ENCODE measurements at regions not wholly inside any gene's neighbourhood (a gene's known extent, or its start where the extent isn't known, plus 50 kb on each side); places are given as distances from the start of the nearest gene placed in this dataset.

DNA sequence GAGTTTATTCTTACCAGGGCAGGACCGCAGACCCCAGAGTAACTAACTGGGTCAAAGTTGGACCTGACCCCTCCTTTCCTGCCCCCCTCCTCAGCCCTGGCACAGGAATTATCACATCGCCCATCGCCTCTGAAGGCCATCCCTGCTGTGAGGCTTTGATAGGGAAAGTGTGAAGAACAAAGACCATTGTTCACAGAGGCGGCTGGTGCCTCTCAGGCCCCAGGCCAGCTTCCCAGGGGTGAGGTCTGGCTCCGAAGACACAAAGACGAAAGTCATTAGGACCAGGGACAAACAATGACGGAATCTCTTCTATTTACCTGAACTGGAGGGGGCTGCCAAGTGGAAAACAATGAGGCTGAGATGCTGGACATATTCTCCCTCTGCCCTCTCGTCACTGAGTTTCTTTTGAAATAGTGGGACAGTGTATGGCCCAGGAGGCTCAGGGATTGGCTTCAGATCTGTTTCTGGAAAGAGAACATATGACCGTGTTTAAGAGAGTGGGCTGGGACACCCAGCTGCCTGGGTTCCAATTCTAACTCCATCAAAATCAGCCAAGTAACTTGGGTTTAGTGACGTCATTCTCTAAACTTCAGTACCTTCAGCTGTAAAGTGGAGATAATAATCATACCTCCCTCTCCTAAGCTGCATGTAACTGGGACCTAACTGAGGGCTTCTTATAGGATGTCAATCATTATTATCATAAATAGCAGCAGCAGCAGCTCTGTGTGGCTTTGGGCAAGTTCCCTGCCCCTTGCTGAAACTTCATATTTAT is 769.4 kb downstream of the MED13L start:
- H3K9me3 Mint-ChIP-seq, result peaks cover 13% of the 10 kb centered on the region
- H3K4me3 Mint-ChIP-seq, result no peak overlapping the region
- no peaks in the 10 kb centered on the region for H3K4me1 Mint-ChIP-seq (ENCODE audit: low read depth)
- POLR2A ChIA-PET, result no interaction called here
- intact Hi-C loops (cut with micrococcal nuclease), result no loop called here
- no peak overlapping the region for H3K27ac Mint-ChIP-seq
- H3K27me3 Mint-ChIP-seq, result no peaks in the 10 kb centered on the region
- DNase-seq, result no peak
- CTCF ChIA-PET, result no interaction called here
- H3K36me3 Mint-ChIP-seq, result no peaks in the 10 kb centered on the region

DNA sequence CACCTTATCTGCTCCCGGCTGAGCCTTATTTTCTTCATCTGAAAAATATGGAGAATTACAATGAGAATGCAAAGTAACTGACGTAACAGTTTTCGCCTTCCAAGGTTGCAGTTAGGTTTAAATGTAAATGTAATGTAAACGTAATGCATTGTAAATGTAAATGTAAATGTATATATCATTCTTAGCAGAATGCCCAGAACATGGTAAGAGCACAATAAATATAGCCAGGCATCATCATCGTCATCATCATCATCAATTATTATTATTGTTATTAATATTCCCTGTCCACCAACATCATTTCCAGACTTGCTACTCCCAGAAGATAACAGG is 770.0 kb downstream of the MED13L start:
- H3K9me3 Mint-ChIP-seq, result peaks cover 9% of the 10 kb centered on the region
- intact Hi-C loops (cut with micrococcal nuclease), result no loop called here
- ChIA-PET CTCF (no interaction called here), POLR2A (no interaction called here)
- DNase-seq, result no peak
- H3K4me1 Mint-ChIP-seq (ENCODE audit: low read depth), result no peaks in the 10 kb centered on the region
- no peak overlapping the region for H3K27ac Mint-ChIP-seq
- no peaks in the 10 kb centered on the region for H3K27me3 Mint-ChIP-seq
- no peaks in the 10 kb centered on the region for H3K36me3 Mint-ChIP-seq
- H3K4me3 Mint-ChIP-seq, result no peak overlapping the region

- intact Hi-C loops (cut with micrococcal nuclease), result no loop called here
- Mint-ChIP-seq H3K9me3 (peaks cover 10% of the 10 kb centered on the region), H3K4me3 (no peak overlapping the region), H3K36me3 (no peaks in the 10 kb centered on the region), H3K27ac (no peak overlapping the region), H3K27me3 (no peaks in the 10 kb centered on the region), H3K4me1 (ENCODE audit: low read depth) (no peaks in the 10 kb centered on the region)
- ChIA-PET POLR2A (no interaction called here), CTCF (no interaction called here)
- DNase-seq, result no peak
Measured at GRCh38 chr12:115506822-115507559, 770.5 kb downstream of the MED13L start.

DNA sequence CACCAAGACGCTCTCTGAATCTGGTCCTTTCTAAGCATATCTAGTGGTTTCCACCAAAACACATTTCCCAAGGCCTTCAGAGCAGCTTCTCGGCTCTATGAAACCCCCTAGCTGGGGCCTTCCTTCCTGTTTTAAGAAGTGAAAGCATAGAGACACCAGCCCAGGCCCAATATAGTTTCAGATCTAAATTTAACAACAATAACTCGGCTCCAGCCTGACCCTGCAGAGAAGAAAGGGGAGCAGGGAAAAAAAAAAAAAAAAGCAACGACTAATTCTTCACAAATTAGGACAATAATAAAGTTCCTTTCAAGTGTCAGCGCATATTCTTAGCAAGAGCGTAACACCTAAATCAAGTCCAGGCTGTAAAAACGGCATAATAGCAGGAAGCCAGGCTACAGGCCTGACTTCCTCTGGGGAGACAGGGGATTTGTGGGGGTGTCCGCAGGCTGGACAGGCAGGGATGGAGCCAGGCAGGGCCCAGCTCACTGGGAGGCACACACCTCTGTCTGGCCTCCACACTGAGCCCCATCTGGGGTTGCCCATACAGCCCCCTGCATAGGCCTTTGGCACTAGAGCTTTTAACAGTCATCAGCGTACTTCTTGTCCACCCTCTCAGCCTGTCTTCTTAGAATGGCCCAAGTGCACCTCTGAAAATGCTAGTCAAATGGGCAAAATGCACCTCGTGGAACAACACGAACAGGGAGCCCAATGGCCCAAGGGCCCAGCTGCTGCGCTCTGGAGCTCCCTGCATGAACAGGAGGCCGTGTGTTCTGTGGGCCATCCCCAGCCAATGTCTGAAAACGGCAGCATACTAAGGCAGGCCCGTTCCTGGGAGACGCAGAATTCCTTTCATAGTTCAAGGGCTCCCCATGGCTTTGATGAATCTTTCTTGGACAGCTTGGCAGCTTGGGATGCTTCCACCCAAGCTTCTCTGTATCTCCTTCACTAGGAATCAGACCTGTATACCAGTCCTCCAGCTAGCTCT is 772.9 kb downstream of the MED13L start:
- Mint-ChIP-seq H3K9me3 (peaks cover 5% of the 10 kb centered on the region), H3K4me3 (no peak overlapping the region), H3K27me3 (no peaks in the 10 kb centered on the region), H3K4me1 (ENCODE audit: low read depth) (no peaks in the 10 kb centered on the region), H3K36me3 (no peaks in the 10 kb centered on the region), H3K27ac (no peak overlapping the region)
- no peak for DNase-seq
- intact Hi-C loops (cut with micrococcal nuclease), result no loop called here
- CTCF ChIA-PET, result no interaction called here
- POLR2A ChIA-PET, result no interaction called here

- CTCF ChIA-PET, result no interaction called here
- Mint-ChIP-seq H3K36me3 (no peaks in the 10 kb centered on the region), H3K27me3 (no peaks in the 10 kb centered on the region), H3K4me1 (ENCODE audit: low read depth) (no peaks in the 10 kb centered on the region), H3K4me3 (no peak overlapping the region), H3K27ac (no peak overlapping the region), H3K9me3 (peaks cover 5% of the 10 kb centered on the region)
- intact Hi-C loops (cut with micrococcal nuclease), result no loop called here
- POLR2A ChIA-PET, result no interaction called here
- no peak for DNase-seq
Measured at GRCh38 chr12:115500872-115501271, 776.6 kb downstream of the MED13L start.

DNA sequence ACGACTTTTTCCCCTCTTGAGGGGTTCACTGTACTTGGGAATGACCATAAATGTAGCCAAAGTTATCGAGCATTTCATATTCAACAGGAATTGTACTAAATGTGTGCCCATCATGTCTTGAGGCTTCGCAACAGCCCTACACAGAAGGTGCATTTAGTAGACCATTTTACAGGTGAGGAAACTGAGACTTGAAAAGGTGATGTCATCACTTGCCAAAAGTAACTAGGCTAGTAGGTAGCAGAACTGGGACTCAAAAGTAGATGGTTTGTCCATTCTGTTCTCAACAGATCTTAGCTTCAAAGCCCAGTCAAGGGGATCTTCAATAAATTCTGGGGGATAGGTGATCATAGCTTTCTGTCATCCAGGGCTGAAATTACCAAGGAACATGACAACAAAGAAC is 782.2 kb downstream of the MED13L start:
- Mint-ChIP-seq H3K4me1 (ENCODE audit: low read depth) (no peaks in the 10 kb centered on the region), H3K27ac (no peak overlapping the region), H3K27me3 (no peaks in the 10 kb centered on the region), H3K9me3 (peaks cover 3% of the 10 kb centered on the region), H3K4me3 (no peak overlapping the region), H3K36me3 (no peaks in the 10 kb centered on the region)
- ChIA-PET POLR2A (no interaction called here), CTCF (no interaction called here)
- intact Hi-C loops (cut with micrococcal nuclease), result no loop called here
- no peak for DNase-seq

DNA sequence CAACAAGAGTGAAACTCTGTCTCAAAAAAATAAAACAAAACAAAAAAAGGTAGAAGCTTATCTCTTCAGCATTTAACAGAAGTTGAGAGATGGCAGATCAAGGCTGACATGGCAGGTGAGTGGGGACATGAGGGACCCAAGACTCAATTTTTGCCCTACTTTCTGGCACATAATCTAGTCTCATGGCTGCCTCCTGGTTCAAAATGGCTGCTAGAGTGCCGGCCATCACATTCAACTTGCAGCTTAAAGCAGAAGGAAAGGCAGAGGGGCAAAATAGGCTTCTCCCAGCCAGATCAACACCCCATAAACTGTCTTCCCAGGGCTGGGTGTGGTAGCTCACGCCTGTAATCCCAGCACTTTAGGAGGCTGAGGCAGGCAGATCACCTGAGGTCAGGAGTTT is 784.9 kb downstream of the MED13L start:
- Mint-ChIP-seq H3K4me3 (no peak overlapping the region), H3K27ac (no peak overlapping the region), H3K36me3 (no peaks in the 10 kb centered on the region), H3K4me1 (ENCODE audit: low read depth) (no peaks in the 10 kb centered on the region), H3K9me3 (peaks cover 7% of the 10 kb centered on the region), H3K27me3 (no peaks in the 10 kb centered on the region)
- intact Hi-C loops (cut with micrococcal nuclease), result no loop called here
- POLR2A ChIA-PET, result no interaction called here
- CTCF ChIA-PET, result no interaction called here
- DNase-seq, result no peak

DNA sequence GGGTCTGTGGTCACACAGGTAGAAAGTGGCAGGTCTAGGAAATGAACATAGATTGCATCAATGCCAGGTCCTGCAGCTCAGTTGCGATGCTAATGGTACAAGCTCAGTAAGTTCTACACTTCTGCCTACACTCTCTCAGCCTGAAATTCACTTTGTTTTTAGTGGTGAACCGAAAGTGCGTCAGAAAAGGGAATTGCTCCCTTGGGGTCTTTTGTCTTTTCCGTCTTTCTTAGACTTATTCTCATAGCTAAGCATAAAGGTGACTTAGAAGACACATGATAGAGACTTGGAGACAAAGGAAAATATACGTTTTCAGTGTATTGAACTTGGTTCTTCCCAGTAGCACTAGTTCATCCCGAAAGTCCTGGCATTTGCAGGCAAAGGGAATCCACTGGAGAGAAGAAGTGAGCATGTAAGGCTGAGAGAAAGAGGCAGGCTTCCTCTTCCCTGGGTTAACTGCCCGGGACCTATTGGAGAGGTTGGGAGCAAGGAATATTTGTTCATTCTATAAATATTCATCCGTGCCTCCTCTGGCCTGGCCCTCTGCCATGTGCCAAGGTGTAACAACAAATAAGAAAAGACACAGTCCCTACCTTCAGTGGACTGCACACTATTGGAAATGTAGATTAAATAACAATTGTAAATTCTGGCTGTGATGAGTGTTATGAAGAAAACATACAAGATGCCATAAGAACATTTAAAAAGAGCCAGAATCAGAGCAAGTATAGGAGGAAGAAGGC is 785.8 kb downstream of the MED13L start:
- ChIA-PET POLR2A (no interaction called here), CTCF (no interaction called here)
- DNase-seq, result no peak
- Mint-ChIP-seq H3K4me3 (no peak overlapping the region), H3K4me1 (ENCODE audit: low read depth) (no peaks in the 10 kb centered on the region), H3K9me3 (peaks cover 7% of the 10 kb centered on the region), H3K27ac (no peak overlapping the region), H3K36me3 (no peaks in the 10 kb centered on the region), H3K27me3 (no peaks in the 10 kb centered on the region)
- intact Hi-C loops (cut with micrococcal nuclease), result no loop called here

- no peaks in the 10 kb centered on the region for H3K27me3 Mint-ChIP-seq
- peaks cover 10% of the 10 kb centered on the region for H3K9me3 Mint-ChIP-seq
- H3K36me3 Mint-ChIP-seq, result no peaks in the 10 kb centered on the region
- intact Hi-C loops (cut with micrococcal nuclease), result no loop called here
- H3K4me1 Mint-ChIP-seq (ENCODE audit: low read depth), result no peaks in the 10 kb centered on the region
- ChIA-PET CTCF (no interaction called here), POLR2A (no interaction called here)
- DNase-seq, result no peak
- no peak overlapping the region for H3K27ac Mint-ChIP-seq
- no peak overlapping the region for H3K4me3 Mint-ChIP-seq
Measured at GRCh38 chr12:115489253-115489652, 788.2 kb downstream of the MED13L start.

DNA sequence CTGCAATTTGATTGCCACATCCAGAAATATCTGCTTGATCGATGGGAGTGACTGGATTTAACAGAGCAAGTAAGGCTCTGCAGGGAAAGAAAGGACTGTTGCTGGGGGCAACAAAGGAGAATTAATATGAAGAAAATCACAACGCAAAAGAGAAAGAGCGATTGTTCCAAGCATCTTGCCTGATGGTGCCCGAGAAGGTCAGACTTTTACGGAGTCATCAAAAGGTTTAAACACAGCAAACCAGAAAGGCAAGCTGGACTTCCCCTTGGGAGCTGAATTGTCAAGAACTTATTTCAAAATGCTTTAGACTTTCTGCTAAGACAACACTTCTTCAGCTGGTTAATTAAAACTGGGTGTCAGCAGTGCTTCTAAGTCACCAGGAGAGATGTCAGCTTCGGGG is 791.5 kb downstream of the MED13L start:
- CTCF ChIA-PET, result no interaction called here
- DNase-seq, result no peak
- intact Hi-C loops (cut with micrococcal nuclease), result no loop called here
- no peaks in the 10 kb centered on the region for H3K27me3 Mint-ChIP-seq
- H3K27ac Mint-ChIP-seq, result no peak overlapping the region
- H3K9me3 Mint-ChIP-seq, result peaks cover 10% of the 10 kb centered on the region
- no peaks in the 10 kb centered on the region for H3K4me1 Mint-ChIP-seq (ENCODE audit: low read depth)
- H3K36me3 Mint-ChIP-seq, result no peaks in the 10 kb centered on the region
- POLR2A ChIA-PET, result no interaction called here
- H3K4me3 Mint-ChIP-seq, result no peak overlapping the region

DNA sequence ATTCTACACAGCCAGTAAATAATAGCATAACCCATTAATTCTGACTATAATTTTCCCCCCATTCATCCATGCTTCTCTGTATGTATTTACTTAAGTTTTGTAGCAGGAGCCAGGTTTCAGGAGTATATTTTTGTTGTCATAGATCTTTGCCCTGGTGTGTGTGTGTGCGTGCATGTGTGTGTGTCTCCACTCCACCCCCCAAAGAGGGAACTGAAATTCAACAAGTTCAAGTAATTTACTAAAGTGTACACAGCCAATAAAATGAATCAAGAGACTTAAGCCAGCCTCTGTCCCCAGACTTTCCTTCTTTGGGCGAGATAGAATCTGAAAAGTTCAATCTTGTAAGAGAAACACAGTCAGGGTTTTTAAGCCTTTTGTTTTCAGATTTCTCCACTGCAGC is 792.0 kb downstream of the MED13L start:
- ChIA-PET CTCF (no interaction called here), POLR2A (no interaction called here)
- intact Hi-C loops (cut with micrococcal nuclease), result no loop called here
- Mint-ChIP-seq H3K36me3 (no peaks in the 10 kb centered on the region), H3K9me3 (peaks cover 12% of the 10 kb centered on the region), H3K4me1 (ENCODE audit: low read depth) (no peaks in the 10 kb centered on the region), H3K4me3 (no peak overlapping the region), H3K27ac (no peak overlapping the region), H3K27me3 (no peaks in the 10 kb centered on the region)
- no peak for DNase-seq

GRCh38 chr12:115482943-115483342 is 794.5 kb downstream of the MED13L start:
- Mint-ChIP-seq H3K27me3 (no peaks in the 10 kb centered on the region), H3K4me3 (no peak overlapping the region), H3K27ac (no peak overlapping the region), H3K36me3 (no peaks in the 10 kb centered on the region), H3K9me3 (peaks cover 9% of the 10 kb centered on the region), H3K4me1 (ENCODE audit: low read depth) (no peaks in the 10 kb centered on the region)
- intact Hi-C loops (cut with micrococcal nuclease), result no loop called here
- CTCF ChIA-PET, result no interaction called here
- no peak for DNase-seq
- POLR2A ChIA-PET, result no interaction called here
